IMR-90 (cell line): ENCODE measurements at regions not wholly inside any gene's neighbourhood (a gene's known extent, or its start where the extent isn't known, plus 50 kb on each side); places are given as distances from the start of the nearest gene placed in this dataset.

ENCODE experiments used
- ATAC-seq: fragments of 200-7000 bp; cut with Tn5 transposase; 2 replicates; pipeline ENCODE4 v1.9.1; 2020; ENCODE audit warnings: low read depth, mild to moderate bottlenecking, moderate library complexity
- BruUV-seq: library from RNA; stranded (reverse); fragments of 400-500 nt; replicated peaks from 2 replicates; lab custom pipeline; 2021; lab: Mats Ljungman, UMichigan
- CTCF ChIA-PET: fragments of 300-600 bp; formaldehyde crosslinking; extraction: SDS; loops from one replicate; lab custom pipeline; 2021; ENCODE audit warnings: antibody characterized with exemption; lab: Yijun Ruan, JAX
- POLR2A ChIA-PET: fragments of 300-600 bp; sonication (Branson Sonifier 250); formaldehyde crosslinking; loops from one replicate; lab custom pipeline; 2022; ENCODE audit warnings: antibody characterized with exemption; ENCODE audit not compliant: unreplicated experiment; lab: Charles Lee
- DNase-seq: peaks from one replicate; pipeline ENCODE4 v3.0.0; 2013
- H2AFZ ChIP-seq: replicated peaks from 2 replicates; pipeline ENCODE3; 2013; ENCODE audit warnings: low read length, mild to moderate bottlenecking; ENCODE audit not compliant: poor library complexity
- H2AK5ac ChIP-seq: 2 replicates; pipeline ENCODE4 v1.6.1; 2013; ENCODE audit warnings: low read depth, low read length, inconsistent platforms
- H2AK9ac ChIP-seq: replicated peaks from 2 replicates; pipeline ENCODE3; 2013; ENCODE audit warnings: mild to moderate bottlenecking, low read depth, low read length, moderate library complexity; ENCODE audit not compliant: poor library complexity
- H2BK120ac ChIP-seq: 2 replicates; pipeline ENCODE4 v1.6.1; 2013; ENCODE audit warnings: low read depth, low read length, inconsistent platforms
- H2BK15ac ChIP-seq: 3 replicates; pipeline ENCODE4 v1.6.1; 2013; ENCODE audit warnings: low read depth, low read length, inconsistent platforms
- H2BK20ac ChIP-seq: 2 replicates; pipeline ENCODE4 v1.6.1; 2013; ENCODE audit warnings: low read depth, mild to moderate bottlenecking, inconsistent platforms, low read length, moderate library complexity
- H2BK5ac ChIP-seq: 2 replicates; pipeline ENCODE4 v1.6.1; 2013; ENCODE audit warnings: mild to moderate bottlenecking, low read depth, low read length, inconsistent platforms; ENCODE audit not compliant: poor library complexity, severe bottlenecking
- H3K14ac ChIP-seq: replicated peaks from 2 replicates; pipeline ENCODE4 v1.6.1; 2013; ENCODE audit warnings: low read depth, low read length, inconsistent platforms
- H3K18ac ChIP-seq: 2 replicates; pipeline ENCODE4 v1.6.1; 2013; ENCODE audit warnings: low read depth, low read length, control low read depth
- H3K23ac ChIP-seq: 2 replicates; pipeline ENCODE4 v1.6.1; 2013; ENCODE audit warnings: low read depth, low read length, inconsistent platforms
- H3K27ac ChIP-seq: 2 replicates; pipeline ENCODE4 v1.5.1; 2013; ENCODE audit warnings: mild to moderate bottlenecking, control low read depth, low read length; ENCODE audit not compliant: insufficient read depth
- H3K27me3 ChIP-seq: 2 replicates; pipeline ENCODE4 v1.6.1; 2013; ENCODE audit warnings: low read length; ENCODE audit not compliant: control insufficient read depth, insufficient read depth
- H3K36me3 ChIP-seq: 2 replicates; pipeline ENCODE4 v1.6.1; 2013; ENCODE audit warnings: low read length, mixed read lengths; ENCODE audit not compliant: control insufficient read depth, insufficient read depth
- H3K4ac ChIP-seq: 2 replicates; pipeline ENCODE4 v1.6.1; 2013; ENCODE audit warnings: low read depth, low read length, inconsistent platforms
- H3K4me1 ChIP-seq: 2 replicates; pipeline ENCODE4 v1.6.1; 2013; ENCODE audit warnings: low read length, mixed read lengths; ENCODE audit not compliant: control insufficient read depth, insufficient read depth
- H3K4me2 ChIP-seq: 2 replicates; pipeline ENCODE4 v1.6.1; 2013; ENCODE audit warnings: low read depth, mild to moderate bottlenecking, control low read depth, low read length, moderate library complexity
- H3K4me3 ChIP-seq: 2 replicates; pipeline ENCODE4 v1.5.1; 2013; ENCODE audit warnings: low read depth, mild to moderate bottlenecking, control low read depth, low read length, moderate library complexity; ENCODE audit not compliant: insufficient read depth
- H3K56ac ChIP-seq: 2 replicates; pipeline ENCODE4 v1.6.1; 2013; ENCODE audit warnings: low read length, inconsistent platforms; ENCODE audit not compliant: insufficient read depth; ENCODE audit errors: extremely low read depth
- H3K79me1 ChIP-seq, 2 experiments: 2 replicates each; pipeline ENCODE4 v1.6.1; 2013; ENCODE audit warnings: low read length in 2 of 2, inconsistent platforms in 1 of 2, low read depth in 1 of 2
- H3K9ac ChIP-seq: 2 replicates; pipeline ENCODE4 v1.6.1; 2013; ENCODE audit warnings: low read depth, low read length, control low read depth
- H3K9me1 ChIP-seq: 2 replicates; pipeline ENCODE4 v1.6.1; 2013; ENCODE audit warnings: low read length, inconsistent platforms; ENCODE audit not compliant: insufficient read depth
- H3K9me3 ChIP-seq: 2 replicates; pipeline ENCODE4 v1.6.1; 2013; ENCODE audit warnings: low read length; ENCODE audit not compliant: control insufficient read depth, insufficient read depth
- H4K20me1 ChIP-seq: 2 replicates; pipeline ENCODE4 v1.6.1; 2013; ENCODE audit warnings: low read length, inconsistent platforms; ENCODE audit not compliant: insufficient read depth
- H4K5ac ChIP-seq: 2 replicates; pipeline ENCODE4 v1.6.1; 2013; ENCODE audit warnings: mild to moderate bottlenecking, low read depth, low read length, control low read depth
- H4K8ac ChIP-seq, 2 experiments: 2 replicates each; pipeline ENCODE4 v1.6.1; 2013; ENCODE audit warnings: low read depth in 2 of 2, low read length in 2 of 2, control low read depth in 1 of 2, inconsistent platforms in 1 of 2
- H4K91ac ChIP-seq: 2 replicates; pipeline ENCODE4 v1.6.1; 2013; ENCODE audit warnings: low read depth, low read length, inconsistent platforms; ENCODE audit not compliant: insufficient read depth
- CEBPB ChIP-seq: IDR thresholded peaks from 2 replicates; pipeline ENCODE4 v1.6.1; 2012; ENCODE audit warnings: low read depth, low read length, improper control_type of control experiment
- CHD1 ChIP-seq: IDR thresholded peaks from 2 replicates; pipeline ENCODE4 v1.6.1; 2012; ENCODE audit warnings: low read depth, low read length, improper control_type of control experiment
- WGBS, 2 experiments: methylation state at CpG; one replicate each; pipeline versions ENCODE4 v1.1.5 to v1.1.7; 2013; ENCODE audit warnings: missing lambda C conversion rate in 2 of 2; ENCODE audit not compliant: insufficient read length in 1 of 2; ENCODE audit errors: extremely low coverage in 2 of 2; 5-methylcytosine and 5-hydroxymethylcytosine counted together
- dilution Hi-C: fragments of 300-500 bp; cut with HindIII; formaldehyde crosslinking; loops from one replicate; pipeline ENCODE4 v1.14.3; 2018; ENCODE audit warnings: low sequenced_read_pairs; ENCODE audit not compliant: unreplicated experiment
- in situ Hi-C: fragments of 300-500 bp; cut with MboI; formaldehyde crosslinking; loops from 3 replicates; pipeline ENCODE4 v1.14.3; 2019; ENCODE audit warnings: low sequenced_read_pairs, inconsistent platforms, mixed read lengths
- intact Hi-C: fragments of 100-400 bp; cut with micrococcal nuclease; formaldehyde crosslinking; loops from 2 replicates; pipeline ENCODE4 v1.10.0; 2022

GRCh38 chr1:219086956-219087469 is 86.7 kb upstream of the LYPLAL1 start:
- Histone ChIP-seq H3K4me2 (no peak overlapping the region), H2AK5ac (peak overlapping the region; percentile 29; the same call in 1 of the 2 replicates), H2BK120ac (peak overlapping the region; percentile 73; the same call in 1 of the 2 replicates), H3K9ac (no peak overlapping the region), H3K27me3 (no peaks in the 10 kb centered on the region), H3K18ac (peak overlapping the region; percentile 77; the same call in 1 of the 2 replicates), H3K9me1 (peaks cover 5% of the 10 kb centered on the region), H3K27ac (no peak overlapping the region), H2BK20ac (peak overlapping the region; percentile 21; the same call in 1 of the 2 replicates), H3K23ac (no peak overlapping the region; the same call in 1 of the 2 replicates), H3K14ac (no peak overlapping the region), H3K4ac (peak overlapping the region; percentile 70; the same call in 1 of the 2 replicates), H3K36me3 (no peaks in the 10 kb centered on the region), H2AFZ (no peak overlapping the region), H4K20me1 (no peaks in the 10 kb centered on the region), H2BK5ac (no peak overlapping the region), H4K5ac (no peak overlapping the region), H3K79me1 (no peaks in the 10 kb centered on the region), H2AK9ac (no peak overlapping the region), H4K8ac (0 out of 4 replicates have a peak overlapping the region, but pooled peaks of 1 of the 2 experiments have one; percentile 21), H2BK15ac (peak overlapping the region; percentile 9; the same call in 1 of the 3 replicates), H3K4me3 (no peak overlapping the region), H4K91ac (no peak overlapping the region), H3K56ac (no peak overlapping the region), H3K4me1 (peaks cover 6% of the 10 kb centered on the region), H3K9me3 (no peaks in the 10 kb centered on the region)
- ChIA-PET CTCF (no interaction called here), POLR2A (no interaction called here)
- BruUV-seq, result no TSS peak
- intact Hi-C loops (loop anchor here (5.0 to 10.0 kb wide), 2 partner anchors 300 to 478 kb away; no protein-coding TSS in a partner anchor), in situ Hi-C loops (loop anchor here (25.0 kb wide), 1 partner anchor 475 kb away; no protein-coding TSS in a partner anchor), dilution Hi-C loops (no loop called here)
- ATAC-seq (no peak), DNase-seq (no peak)
- no CpG with 5 or more reads among the region's 1 CpG for WGBS, 2 experiments
- TF ChIP-seq CEBPB (peak; percentile 67), CHD1 (no peak)
